A549 (cell line): ENCODE measurements at regions not wholly inside any gene's neighbourhood (a gene's known extent, or its start where the extent isn't known, plus 50 kb on each side); places are given as distances from the start of the nearest gene placed in this dataset.

Source experiments
- EP300 ChIP-seq, 2 experiments: fragments of >200 bp; sonication (Bioruptor Twin); formaldehyde crosslinking; IDR thresholded peaks; 2 replicates in 1 of 2; 3 replicates in 1 of 2; pipeline ENCODE4 v1.6.1; 2016 to 2017
- MYC ChIP-seq: IDR thresholded peaks from 2 replicates; pipeline ENCODE4 v1.6.1; 2012; ENCODE audit warnings: mild to moderate bottlenecking, inconsistent platforms, low read length, improper control_type of control experiment, borderline replicate concordance
- TP53 ChIP-seq: fragments of 250-450 bp; sonication (Bioruptor Pico); IDR thresholded peaks from 2 replicates; pipeline ENCODE4 v1.5.0; 2021; ENCODE audit warnings: mild to moderate bottlenecking, moderate library complexity
- TF ChIP-seq, protein P1 (sequence below): fragments of >200 bp; sonication (Bioruptor Twin); formaldehyde crosslinking; IDR thresholded peaks from 3 replicates; pipeline ENCODE4 v1.5.1; 2016
- TF ChIP-seq, protein P2 (sequence below): fragments of 450-650 bp; IDR thresholded peaks from 2 replicates; pipeline ENCODE4 v1.6.1; 2014; ENCODE audit warnings: antibody characterized with exemption

DNA sequence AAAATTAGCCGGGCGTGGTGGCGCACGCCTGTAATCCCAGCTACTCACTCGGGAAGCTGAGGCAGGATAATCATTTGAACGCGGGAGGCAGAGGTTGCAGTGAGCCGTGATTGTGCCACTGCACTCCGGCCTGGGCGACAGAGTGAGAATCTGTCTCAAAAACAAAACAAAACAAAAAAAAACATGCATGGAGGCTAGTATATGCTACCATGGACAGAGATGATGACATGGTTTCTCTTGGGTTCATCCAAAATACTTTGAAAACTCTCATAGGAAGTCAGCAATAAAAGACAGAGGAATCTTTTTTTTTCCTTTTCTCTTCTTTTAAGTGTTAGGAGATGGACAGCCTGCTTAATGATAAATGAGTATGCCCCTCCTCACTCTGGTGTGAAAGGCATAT lies 137.7 kb upstream of the MB21D2 start:
- TF ChIP-seq, protein P1, sequence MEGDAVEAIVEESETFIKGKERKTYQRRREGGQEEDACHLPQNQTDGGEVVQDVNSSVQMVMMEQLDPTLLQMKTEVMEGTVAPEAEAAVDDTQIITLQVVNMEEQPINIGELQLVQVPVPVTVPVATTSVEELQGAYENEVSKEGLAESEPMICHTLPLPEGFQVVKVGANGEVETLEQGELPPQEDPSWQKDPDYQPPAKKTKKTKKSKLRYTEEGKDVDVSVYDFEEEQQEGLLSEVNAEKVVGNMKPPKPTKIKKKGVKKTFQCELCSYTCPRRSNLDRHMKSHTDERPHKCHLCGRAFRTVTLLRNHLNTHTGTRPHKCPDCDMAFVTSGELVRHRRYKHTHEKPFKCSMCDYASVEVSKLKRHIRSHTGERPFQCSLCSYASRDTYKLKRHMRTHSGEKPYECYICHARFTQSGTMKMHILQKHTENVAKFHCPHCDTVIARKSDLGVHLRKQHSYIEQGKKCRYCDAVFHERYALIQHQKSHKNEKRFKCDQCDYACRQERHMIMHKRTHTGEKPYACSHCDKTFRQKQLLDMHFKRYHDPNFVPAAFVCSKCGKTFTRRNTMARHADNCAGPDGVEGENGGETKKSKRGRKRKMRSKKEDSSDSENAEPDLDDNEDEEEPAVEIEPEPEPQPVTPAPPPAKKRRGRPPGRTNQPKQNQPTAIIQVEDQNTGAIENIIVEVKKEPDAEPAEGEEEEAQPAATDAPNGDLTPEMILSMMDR: no peak
- TF ChIP-seq MYC: no peak
- TF ChIP-seq, protein P2, sequence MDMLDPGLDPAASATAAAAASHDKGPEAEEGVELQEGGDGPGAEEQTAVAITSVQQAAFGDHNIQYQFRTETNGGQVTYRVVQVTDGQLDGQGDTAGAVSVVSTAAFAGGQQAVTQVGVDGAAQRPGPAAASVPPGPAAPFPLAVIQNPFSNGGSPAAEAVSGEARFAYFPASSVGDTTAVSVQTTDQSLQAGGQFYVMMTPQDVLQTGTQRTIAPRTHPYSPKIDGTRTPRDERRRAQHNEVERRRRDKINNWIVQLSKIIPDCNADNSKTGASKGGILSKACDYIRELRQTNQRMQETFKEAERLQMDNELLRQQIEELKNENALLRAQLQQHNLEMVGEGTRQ: no peak
- no peak for TF ChIP-seq TP53 (CRISPR knock-in tag)
- no peak for TF ChIP-seq EP300 (IDR thresholded peaks at IDR 0.05)
